ENCODE measurements at regions not wholly inside any gene's neighbourhood (a gene's known extent, or its start where the extent isn't known, plus 50 kb on each side); places are given as distances from the start of the nearest gene placed in this dataset.

DNA sequence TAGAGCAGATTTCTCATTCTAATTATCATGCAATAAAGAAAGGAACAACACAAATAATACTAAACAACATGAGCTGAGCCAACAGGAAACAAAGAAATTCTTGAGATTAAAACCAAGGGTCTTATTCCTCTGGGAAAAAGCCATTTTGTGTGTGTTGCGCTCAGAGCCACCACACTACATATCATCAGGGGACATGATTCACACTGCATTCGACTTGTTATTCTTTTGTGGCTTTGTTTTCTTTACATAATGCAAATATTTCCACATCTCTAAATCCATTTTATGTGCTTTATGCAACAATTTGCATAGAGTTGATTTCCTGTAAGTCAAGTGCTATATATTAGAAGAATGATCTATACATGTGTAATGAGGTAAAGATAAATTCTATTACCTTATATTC, 719.6 kb downstream of the TBC1D32 start:
- peak; percentile 70 to 84 for DNase-seq

GRCh38 chr6:120608826-120609225, 725.5 kb downstream of the TBC1D32 start:
- no peak for DNase-seq

GRCh38 chr6:120606743-120607142, 727.5 kb downstream of the TBC1D32 start:
- no peak for DNase-seq

DNA sequence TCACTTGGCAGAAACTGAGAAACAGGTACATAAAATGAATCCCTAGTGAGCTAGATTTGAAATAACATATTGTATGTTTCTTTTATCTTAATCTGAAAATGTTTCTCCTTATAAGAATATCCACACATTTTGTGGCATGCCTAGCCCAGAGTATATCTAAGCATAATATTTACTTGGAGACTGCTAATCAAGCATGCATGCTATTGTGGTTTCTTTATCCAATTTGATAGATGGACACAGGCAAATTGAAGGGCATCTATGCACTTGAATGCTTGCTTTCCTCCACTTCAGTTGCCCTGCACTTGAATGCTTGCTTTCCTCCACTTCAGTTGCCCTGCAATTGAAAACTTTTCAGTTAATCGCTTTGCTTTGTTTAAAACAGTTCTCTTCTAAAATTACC, 729.8 kb downstream of the TBC1D32 start:
- no peak for DNase-seq

DNA sequence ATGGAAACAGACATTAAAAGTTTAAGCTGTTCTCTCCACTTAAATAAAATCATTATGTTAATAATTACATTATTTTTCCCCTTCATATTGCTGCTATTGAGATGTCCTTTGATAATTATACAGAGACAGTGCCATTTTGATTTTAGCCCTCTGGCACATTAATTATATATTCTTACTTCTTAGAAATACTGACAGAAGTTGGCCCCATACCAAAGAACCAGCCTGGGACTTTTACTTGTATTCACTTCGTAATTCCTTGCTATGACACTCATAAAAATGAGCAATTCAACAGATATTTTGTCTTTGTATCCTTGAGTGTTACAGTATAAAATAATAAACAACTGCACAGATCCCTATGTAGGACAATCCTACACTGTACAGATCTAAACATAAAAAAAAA, 743.7 kb downstream of the TBC1D32 start:
- DNase-seq, result no peak

DNA sequence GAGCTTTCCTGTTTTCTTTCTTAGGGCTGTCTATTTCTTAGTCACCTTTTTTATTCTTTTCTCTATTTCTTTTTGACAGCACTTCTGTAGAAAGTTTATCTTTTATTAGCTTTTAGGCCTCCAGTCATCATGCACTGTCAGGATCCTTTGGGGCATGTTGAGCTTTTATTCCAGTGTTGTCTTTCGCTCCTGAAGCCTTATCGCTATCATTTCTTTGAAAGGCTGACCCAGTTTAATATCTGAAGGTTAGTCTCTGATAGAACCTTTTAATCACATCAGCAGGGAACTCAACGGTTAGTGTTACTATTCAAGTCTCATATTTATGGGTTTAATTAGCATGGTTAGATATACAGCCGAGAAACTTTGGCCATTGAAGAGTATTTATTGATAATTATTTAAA, 745.9 kb downstream of the TBC1D32 start:
- DNase-seq, result no peak

GRCh38 chr6:120587381-120587780, 746.9 kb downstream of the TBC1D32 start:
- no peak for DNase-seq

DNA sequence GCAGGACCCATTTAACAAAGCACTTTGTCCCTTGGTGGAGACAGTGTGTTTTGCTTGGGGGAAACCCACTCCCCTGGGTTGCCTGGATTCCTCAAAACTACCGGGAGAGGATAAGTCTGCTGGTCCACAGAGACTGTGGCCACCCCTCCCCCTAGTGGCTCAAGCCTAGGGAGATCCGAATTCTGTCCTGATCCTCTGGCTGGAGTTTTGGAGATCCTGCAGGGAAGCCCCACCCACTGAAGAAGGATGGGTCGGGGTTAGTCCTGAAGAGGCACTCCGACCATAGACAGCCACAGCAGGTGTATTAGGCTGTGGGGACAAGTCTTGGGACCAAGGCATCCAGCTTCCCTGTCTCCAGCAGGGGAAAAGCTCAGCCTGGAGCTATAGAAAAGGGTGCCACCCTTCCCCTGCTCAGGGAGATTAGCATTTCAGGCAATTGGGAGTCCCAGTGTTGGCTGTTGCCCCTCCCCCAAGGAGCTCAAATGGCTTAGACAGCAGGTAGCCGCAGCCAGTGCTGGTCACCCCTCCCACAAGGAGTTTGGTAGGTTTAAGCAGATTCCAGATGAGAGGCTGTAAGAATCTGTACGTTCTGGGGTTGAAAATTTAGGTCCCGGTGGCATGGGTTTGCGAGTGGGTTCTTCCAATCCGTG, 750.0 kb downstream of the TBC1D32 start:
- DNase-seq, result no peak

- no peak for DNase-seq
Observed at GRCh38 chr6:120576061-120576460, 758.2 kb downstream of the TBC1D32 start.

- DNase-seq, result no peak
Observed at GRCh38 chr6:120569714-120570113, 764.6 kb downstream of the TBC1D32 start.

DNA sequence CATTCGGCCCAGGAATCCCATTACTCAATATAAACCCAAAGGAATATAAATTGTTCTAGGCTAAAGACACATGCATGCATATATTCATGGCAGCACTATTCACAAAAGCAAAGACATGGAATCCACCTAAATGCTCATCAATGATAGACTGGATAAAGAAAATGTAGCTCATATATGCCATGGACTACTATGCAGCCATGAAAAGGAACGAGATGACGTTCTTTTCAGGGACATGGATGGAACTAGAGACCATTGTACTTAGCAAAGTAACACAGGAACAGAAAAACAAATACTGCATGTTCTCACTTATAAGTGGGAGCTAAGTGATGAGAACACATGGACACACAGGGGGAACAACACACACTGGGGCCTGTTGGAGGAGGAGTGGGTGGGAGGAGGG, 769.5 kb downstream of the TBC1D32 start:
- DNase-seq, result no peak

- DNase-seq, result no peak
Observed at GRCh38 chr6:120558294-120558693, 776.0 kb downstream of the TBC1D32 start.

DNA sequence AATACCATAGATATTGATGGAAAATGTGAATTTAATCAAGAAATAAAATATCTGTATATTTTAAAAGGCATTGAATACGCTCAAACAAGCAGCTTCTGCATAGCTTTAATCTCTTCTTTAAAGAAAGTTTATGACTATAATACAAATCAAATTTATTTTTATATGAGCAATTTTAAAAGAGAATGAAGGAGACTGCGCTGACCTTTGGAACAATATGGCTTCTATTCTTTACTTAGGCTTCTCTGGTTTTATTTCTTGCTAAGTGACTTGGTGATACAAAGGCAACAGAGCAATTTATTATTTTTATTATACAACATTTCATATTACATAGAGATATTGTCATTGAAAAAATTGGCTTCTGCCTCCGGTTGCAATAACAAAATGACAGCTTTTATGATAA, 776.7 kb downstream of the TBC1D32 start:
- DNase-seq, result no peak

DNA sequence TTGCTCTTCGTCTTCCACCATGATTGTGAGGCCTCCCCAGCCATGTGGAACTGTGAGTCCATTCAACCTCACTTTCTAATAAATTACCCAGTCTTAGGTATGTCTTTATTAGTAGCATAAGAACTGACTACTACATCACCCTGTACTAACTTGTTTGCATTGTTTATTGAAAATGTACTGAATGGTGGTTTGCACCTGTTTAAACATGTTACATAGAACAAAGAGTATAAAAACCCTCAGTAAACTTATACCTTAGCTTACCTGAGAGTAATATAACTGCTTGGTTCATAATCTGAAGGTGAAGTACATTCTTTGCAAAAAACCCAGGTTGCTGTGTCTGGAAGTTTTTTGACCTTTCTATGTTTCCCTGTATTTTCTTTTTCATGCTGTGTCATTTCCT, 777.8 kb downstream of the TBC1D32 start:
- DNase-seq, result no peak

DNA sequence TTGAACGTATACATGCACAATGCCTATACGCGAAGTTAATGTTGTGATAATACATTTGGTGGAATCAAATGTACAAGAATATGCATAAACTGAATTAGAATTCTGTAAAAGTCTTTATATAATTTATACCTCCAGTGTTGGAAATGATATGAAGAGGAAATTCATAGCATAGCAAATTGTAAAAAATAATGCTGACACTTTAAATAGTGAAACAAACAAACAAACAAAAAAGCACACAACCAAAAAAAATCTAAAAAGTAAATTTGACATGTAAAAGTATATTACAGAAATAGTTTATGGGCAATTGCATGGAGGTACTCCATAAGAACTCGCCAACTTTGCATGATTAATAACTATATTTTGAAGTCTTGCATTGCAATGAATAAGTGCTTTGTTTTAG, 780.9 kb downstream of the TBC1D32 start:
- no peak for DNase-seq

- no peak for DNase-seq
Observed at GRCh38 chr6:120545353-120545752, 788.9 kb downstream of the TBC1D32 start.

GRCh38 chr6:120534954-120535353, 799.3 kb downstream of the TBC1D32 start:
- no peak for DNase-seq

DNA sequence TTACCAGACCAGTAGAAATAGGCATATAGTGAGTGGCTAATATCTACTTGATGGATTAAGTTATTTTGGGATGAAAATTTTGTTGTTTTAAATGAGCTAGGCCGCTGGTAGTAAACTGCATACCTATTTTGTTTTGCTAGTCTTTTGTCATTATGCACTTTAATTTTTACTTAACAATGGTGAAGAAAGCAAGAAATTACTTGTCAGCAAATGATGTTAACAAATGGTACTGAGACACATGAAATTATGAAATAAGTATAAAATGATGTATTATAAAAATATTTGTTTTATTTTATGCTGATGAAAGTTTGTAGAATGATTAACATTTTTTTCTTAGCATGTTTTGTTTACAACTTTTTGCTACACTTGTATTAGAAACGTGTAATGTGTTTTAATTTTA, 807.7 kb downstream of the TBC1D32 start:
- no peak for DNase-seq

DNA sequence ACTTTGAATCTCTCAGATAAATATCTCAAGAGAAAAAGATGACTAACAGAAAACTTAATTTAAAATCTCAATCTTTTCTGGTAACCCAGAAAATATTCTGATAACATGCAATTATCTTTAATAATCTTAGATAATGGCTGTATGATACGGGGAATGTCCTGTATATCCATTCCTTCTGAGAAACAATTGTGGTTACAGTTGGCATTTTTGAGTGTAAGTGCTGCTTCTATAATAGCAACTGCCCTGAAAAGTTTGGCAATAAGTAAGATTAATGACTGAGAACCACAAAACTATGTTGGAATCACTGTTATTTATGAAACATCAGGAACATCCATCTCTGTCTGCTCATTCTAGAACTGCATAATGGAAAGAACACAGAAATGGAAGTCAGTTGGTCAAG, 819.7 kb downstream of the TBC1D32 start:
- no peak for DNase-seq

DNA sequence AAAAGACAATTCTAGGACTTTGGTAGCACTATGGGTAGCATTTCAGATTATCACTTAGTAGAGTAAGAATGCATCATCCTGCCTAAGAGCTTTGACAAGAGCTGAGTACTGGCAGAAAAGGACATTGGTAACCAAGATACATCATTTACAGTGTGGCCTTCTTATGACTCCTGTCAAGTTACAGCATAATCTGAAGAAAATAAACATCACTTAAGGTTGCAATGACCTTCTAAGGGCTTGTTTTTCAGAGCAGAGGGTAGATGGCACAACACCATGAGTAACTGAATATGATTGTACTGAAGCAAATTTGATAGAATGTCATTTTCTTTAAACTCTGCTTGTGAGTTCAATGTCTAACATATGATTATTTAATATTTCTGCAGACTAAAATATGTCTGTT, 822.6 kb downstream of the TBC1D32 start:
- DNase-seq, result no peak

GRCh38 chr6:120498711-120499110, 835.6 kb downstream of the TBC1D32 start:
- no peak for DNase-seq

- no peak for DNase-seq
Observed at GRCh38 chr6:120496661-120497060, 837.6 kb downstream of the TBC1D32 start.

- DNase-seq, result no peak
Observed at GRCh38 chr6:120493505-120493904, 840.8 kb downstream of the TBC1D32 start.

DNA sequence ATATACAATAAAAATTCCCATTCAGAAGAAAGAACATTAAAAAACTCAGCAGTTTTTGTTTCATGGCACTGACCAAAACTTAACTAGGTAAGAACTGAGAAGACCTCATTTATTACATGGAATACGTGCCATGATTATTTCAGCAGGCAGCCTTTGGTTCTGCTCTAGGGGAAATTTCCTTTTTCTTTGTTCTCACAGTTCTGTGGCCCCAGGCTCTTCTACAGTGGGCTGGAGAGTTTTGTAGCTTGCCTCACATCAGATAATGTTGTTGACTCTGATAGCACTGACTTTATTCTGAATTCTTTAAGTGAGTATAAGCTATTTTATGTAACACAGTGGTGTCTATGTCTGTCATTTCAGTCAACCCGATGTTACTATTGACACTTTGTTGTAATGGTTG, 844.3 kb downstream of the TBC1D32 start:
- no peak for DNase-seq

- DNase-seq, result no peak
Observed at GRCh38 chr6:120484146-120484545, 850.1 kb downstream of the TBC1D32 start.

- no peak for DNase-seq
Observed at GRCh38 chr6:120478650-120479049, 855.6 kb downstream of the TBC1D32 start.

Data from NCI-H526 (cell line).